ENCODE measurements at regions not wholly inside any gene's neighbourhood (a gene's known extent, or its start where the extent isn't known, plus 50 kb on each side); places are given as distances from the start of the nearest gene placed in this dataset.
"Not testable (repeated sequence)": the region's sequence is repeated elsewhere in the genome, so short reads cannot be mapped to it uniquely, and the experiment has no call there.

- no peaks in the 10 kb centered on the region for H3K27me3 ChIP-seq (ENCODE audit: insufficient read depth, low read length, poor library complexity)
- H3K4me2 ChIP-seq (ENCODE audit: insufficient read depth, low read length): no peak overlapping the region
- H2AFZ ChIP-seq (ENCODE audit: low read depth, low read length): no peak overlapping the region
- no peaks in the 10 kb centered on the region for H3K9me3 ChIP-seq (ENCODE audit: insufficient read depth, low read length, severe bottlenecking)
- no peaks in the 10 kb centered on the region for H3K79me2 ChIP-seq (ENCODE audit: insufficient read depth, low read length)
- H4K20me1 ChIP-seq (ENCODE audit: insufficient read depth, low read length): no peaks in the 10 kb centered on the region
- no peak overlapping the region for H3K27ac ChIP-seq (ENCODE audit: low read length)
- H3K36me3 ChIP-seq (ENCODE audit: insufficient read depth, low read length): no peaks in the 10 kb centered on the region
- DNase-seq (no peak), ATAC-seq (ENCODE audit: insufficient read depth, low read depth) (no peak)
- H3K4me1 ChIP-seq (ENCODE audit: insufficient read depth, low read length): no peaks in the 10 kb centered on the region
- TF ChIP-seq EZH2 (IDR thresholded peaks at IDR 0.05; ENCODE audit: borderline replicate concordance, low read depth, low read length, severe bottlenecking) (no peak), CTCF (IDR thresholded peaks at IDR 0.05; ENCODE audit: borderline replicate concordance, extremely low read depth, low read length, poor library complexity, severe bottlenecking) (no peak)
- H3K9ac ChIP-seq (ENCODE audit: low read depth, low read length): no peak overlapping the region
- H3K4me3 ChIP-seq (ENCODE audit: low read depth in 1 of 2, low read length in 2 of 2): no peak overlapping the region
These were observed 288.9 kb upstream of the TECRL start for GRCh38 chr4:64698171-64698570.

- TF ChIP-seq CTCF (IDR thresholded peaks at IDR 0.05; ENCODE audit: borderline replicate concordance, extremely low read depth, low read length, poor library complexity, severe bottlenecking): no peak
- no peak for TF ChIP-seq EZH2 (IDR thresholded peaks at IDR 0.05; ENCODE audit: borderline replicate concordance, low read depth, low read length, severe bottlenecking)
- no peaks in the 10 kb centered on the region for H4K20me1 ChIP-seq (ENCODE audit: insufficient read depth, low read length)
- DNase-seq (no peak), ATAC-seq (ENCODE audit: insufficient read depth, low read depth) (no peak)
- no peaks in the 10 kb centered on the region for H3K36me3 ChIP-seq (ENCODE audit: insufficient read depth, low read length)
- no peak overlapping the region for H2AFZ ChIP-seq (ENCODE audit: low read depth, low read length)
- peaks cover 6% of the 10 kb centered on the region for H3K9me3 ChIP-seq (ENCODE audit: insufficient read depth, low read length, severe bottlenecking)
- H3K4me2 ChIP-seq (ENCODE audit: insufficient read depth, low read length): no peak overlapping the region
- no peaks in the 10 kb centered on the region for H3K27me3 ChIP-seq (ENCODE audit: insufficient read depth, low read length, poor library complexity)
- no peaks in the 10 kb centered on the region for H3K79me2 ChIP-seq (ENCODE audit: insufficient read depth, low read length)
- H3K4me3 ChIP-seq (ENCODE audit: low read depth in 1 of 2, low read length in 2 of 2): no peak overlapping the region
- H3K4me1 ChIP-seq (ENCODE audit: insufficient read depth, low read length): no peaks in the 10 kb centered on the region
- no peak overlapping the region for H3K9ac ChIP-seq (ENCODE audit: low read depth, low read length)
- no peak overlapping the region for H3K27ac ChIP-seq (ENCODE audit: low read length)
These were observed 273.7 kb upstream of the TECRL start for GRCh38 chr4:64682946-64683345.

GRCh38 chr4:64682481-64682880, 273.2 kb upstream of the TECRL start:
- Histone ChIP-seq H4K20me1 (ENCODE audit: insufficient read depth, low read length) (no peaks in the 10 kb centered on the region), H3K4me3 (ENCODE audit: low read depth in 1 of 2, low read length in 2 of 2) (no peak overlapping the region), H3K4me1 (ENCODE audit: insufficient read depth, low read length) (no peaks in the 10 kb centered on the region), H3K9ac (ENCODE audit: low read depth, low read length) (no peak overlapping the region), H3K27ac (ENCODE audit: low read length) (no peak overlapping the region), H3K9me3 (ENCODE audit: insufficient read depth, low read length, severe bottlenecking) (peaks cover 6% of the 10 kb centered on the region), H3K36me3 (ENCODE audit: insufficient read depth, low read length) (no peaks in the 10 kb centered on the region), H3K79me2 (ENCODE audit: insufficient read depth, low read length) (no peaks in the 10 kb centered on the region), H3K4me2 (ENCODE audit: insufficient read depth, low read length) (no peak overlapping the region), H2AFZ (ENCODE audit: low read depth, low read length) (no peak overlapping the region), H3K27me3 (ENCODE audit: insufficient read depth, low read length, poor library complexity) (no peaks in the 10 kb centered on the region)
- ATAC-seq (ENCODE audit: insufficient read depth, low read depth) (no peak), DNase-seq (no peak)
- no peak for TF ChIP-seq CTCF (IDR thresholded peaks at IDR 0.05; ENCODE audit: borderline replicate concordance, extremely low read depth, low read length, poor library complexity, severe bottlenecking)
- TF ChIP-seq EZH2 (IDR thresholded peaks at IDR 0.05; ENCODE audit: borderline replicate concordance, low read depth, low read length, severe bottlenecking): no peak

GRCh38 chr4:64673121-64673520, 263.9 kb upstream of the TECRL start:
- H3K9me3 ChIP-seq (ENCODE audit: insufficient read depth, low read length, severe bottlenecking); H4K20me1 ChIP-seq (ENCODE audit: insufficient read depth, low read length); H3K27ac ChIP-seq (ENCODE audit: low read length); H3K4me1 ChIP-seq (ENCODE audit: insufficient read depth, low read length); H3K4me3 ChIP-seq (ENCODE audit: low read depth in 1 of 2, low read length in 2 of 2); H3K36me3 ChIP-seq (ENCODE audit: insufficient read depth, low read length); H3K9ac ChIP-seq (ENCODE audit: low read depth, low read length); ATAC-seq (ENCODE audit: insufficient read depth, low read depth); DNase-seq; H3K27me3 ChIP-seq (ENCODE audit: insufficient read depth, low read length, poor library complexity); H3K79me2 ChIP-seq (ENCODE audit: insufficient read depth, low read length); H2AFZ ChIP-seq (ENCODE audit: low read depth, low read length); H3K4me2 ChIP-seq (ENCODE audit: insufficient read depth, low read length): not testable (repeated sequence)
